ENCODE measurements at regions not wholly inside any gene's neighbourhood (a gene's known extent, or its start where the extent isn't known, plus 50 kb on each side); places are given as distances from the start of the nearest gene placed in this dataset.

DNA sequence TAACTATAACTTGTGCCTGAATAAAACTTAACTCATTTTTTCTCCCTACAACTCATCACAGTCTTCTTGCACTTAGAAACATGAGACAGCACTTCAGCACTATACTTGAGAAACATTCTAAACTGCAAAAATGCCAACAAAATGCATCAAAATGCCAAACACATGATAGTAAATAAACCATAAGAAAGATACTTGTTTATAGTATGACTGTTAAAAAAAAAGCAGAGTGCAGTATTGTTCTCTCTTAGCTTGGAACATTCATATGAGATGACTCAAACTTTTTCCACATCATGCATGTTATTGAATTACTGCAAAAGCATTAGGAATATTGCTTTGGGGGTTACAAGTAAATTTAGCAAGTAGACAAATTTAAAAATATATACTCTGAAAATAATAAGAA lies 135.7 kb upstream of the ANXA10 start:
- TF ChIP-seq, protein P1, sequence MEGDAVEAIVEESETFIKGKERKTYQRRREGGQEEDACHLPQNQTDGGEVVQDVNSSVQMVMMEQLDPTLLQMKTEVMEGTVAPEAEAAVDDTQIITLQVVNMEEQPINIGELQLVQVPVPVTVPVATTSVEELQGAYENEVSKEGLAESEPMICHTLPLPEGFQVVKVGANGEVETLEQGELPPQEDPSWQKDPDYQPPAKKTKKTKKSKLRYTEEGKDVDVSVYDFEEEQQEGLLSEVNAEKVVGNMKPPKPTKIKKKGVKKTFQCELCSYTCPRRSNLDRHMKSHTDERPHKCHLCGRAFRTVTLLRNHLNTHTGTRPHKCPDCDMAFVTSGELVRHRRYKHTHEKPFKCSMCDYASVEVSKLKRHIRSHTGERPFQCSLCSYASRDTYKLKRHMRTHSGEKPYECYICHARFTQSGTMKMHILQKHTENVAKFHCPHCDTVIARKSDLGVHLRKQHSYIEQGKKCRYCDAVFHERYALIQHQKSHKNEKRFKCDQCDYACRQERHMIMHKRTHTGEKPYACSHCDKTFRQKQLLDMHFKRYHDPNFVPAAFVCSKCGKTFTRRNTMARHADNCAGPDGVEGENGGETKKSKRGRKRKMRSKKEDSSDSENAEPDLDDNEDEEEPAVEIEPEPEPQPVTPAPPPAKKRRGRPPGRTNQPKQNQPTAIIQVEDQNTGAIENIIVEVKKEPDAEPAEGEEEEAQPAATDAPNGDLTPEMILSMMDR (IDR thresholded peaks at IDR 0.05), result no peak
- Mint-ChIP-seq H3K27me3 (ENCODE audit: insufficient read depth) (peaks cover 3% of the 10 kb centered on the region), H3K9me3 (peaks cover 33% of the 10 kb centered on the region), H3K27ac (no peak overlapping the region), H3K4me1 (ENCODE audit: low read depth) (peaks cover 18% of the 10 kb centered on the region), H3K4me3 (no peak overlapping the region), H3K36me3 (ENCODE audit: low read depth) (peaks cover 6% of the 10 kb centered on the region; the same call in 1 of the 2 replicates)
- DNase-seq, result no peak

DNA sequence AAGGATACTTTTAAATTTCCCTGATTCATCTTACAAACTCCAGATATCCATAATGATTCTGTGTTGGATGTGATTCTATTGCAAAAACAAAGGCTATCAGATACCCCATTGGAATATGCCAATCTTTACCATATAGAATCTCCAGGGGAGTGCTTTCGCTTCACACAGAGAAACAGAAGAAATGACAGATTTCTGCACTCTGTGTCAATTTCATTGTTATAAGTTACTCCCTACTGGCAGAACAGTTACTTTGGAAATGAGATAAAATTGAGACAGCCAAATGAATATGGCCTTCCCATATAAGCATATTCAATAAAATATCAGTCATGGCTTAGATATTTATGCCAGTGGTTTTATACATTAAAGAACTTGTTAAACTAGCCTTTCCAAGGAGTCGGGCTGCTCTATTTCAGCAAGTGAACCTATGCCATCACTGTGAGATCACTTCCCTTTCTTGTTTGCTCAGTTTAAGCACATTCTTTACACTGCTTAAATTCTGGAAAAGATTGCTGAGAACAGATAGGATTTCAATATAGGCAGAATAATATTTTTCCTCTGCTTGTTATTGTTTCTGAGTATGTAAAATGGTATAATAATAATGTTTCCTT lies 127.5 kb upstream of the ANXA10 start:
- Mint-ChIP-seq H3K36me3 (ENCODE audit: low read depth) (no peaks in the 10 kb centered on the region; the same call in 1 of the 2 replicates), H3K27ac (no peak overlapping the region), H3K27me3 (ENCODE audit: insufficient read depth) (peaks cover 3% of the 10 kb centered on the region; the same call in 1 of the 2 replicates), H3K4me3 (no peak overlapping the region), H3K9me3 (peaks cover 7% of the 10 kb centered on the region), H3K4me1 (ENCODE audit: low read depth) (peaks cover 14% of the 10 kb centered on the region)
- TF ChIP-seq, protein P1 (IDR thresholded peaks at IDR 0.05), result no peak
- DNase-seq, result no peak

DNA sequence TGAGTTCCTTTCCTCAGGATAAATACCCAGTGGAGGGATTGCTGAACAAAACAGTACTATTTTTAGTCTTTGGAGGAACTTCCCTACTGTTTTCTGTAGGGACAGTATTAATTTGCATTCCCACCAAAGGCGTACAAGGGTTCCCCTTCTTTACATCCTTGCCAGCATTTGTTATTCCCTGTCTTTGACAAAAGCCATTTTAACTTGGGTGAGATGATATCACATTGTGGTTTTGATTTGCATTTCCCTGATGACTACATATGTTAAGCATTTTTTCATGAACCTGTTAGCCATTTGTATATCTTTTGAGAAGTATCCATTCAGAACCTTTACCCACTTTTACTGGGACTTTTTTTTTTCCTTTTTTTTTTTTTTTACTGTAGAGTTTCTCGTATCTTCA lies 126.2 kb upstream of the ANXA10 start:
- no peaks in the 10 kb centered on the region for H3K36me3 Mint-ChIP-seq (ENCODE audit: low read depth)
- H3K27ac Mint-ChIP-seq, result no peak overlapping the region
- TF ChIP-seq, protein P1 (IDR thresholded peaks at IDR 0.05), result no peak
- H3K27me3 Mint-ChIP-seq (ENCODE audit: insufficient read depth), result peaks cover 2% of the 10 kb centered on the region
- no peak overlapping the region for H3K4me3 Mint-ChIP-seq
- H3K4me1 Mint-ChIP-seq (ENCODE audit: low read depth), result peaks cover 14% of the 10 kb centered on the region
- DNase-seq, result no peak
- H3K9me3 Mint-ChIP-seq, result no peaks in the 10 kb centered on the region; the same call in 1 of the 2 replicates

DNA sequence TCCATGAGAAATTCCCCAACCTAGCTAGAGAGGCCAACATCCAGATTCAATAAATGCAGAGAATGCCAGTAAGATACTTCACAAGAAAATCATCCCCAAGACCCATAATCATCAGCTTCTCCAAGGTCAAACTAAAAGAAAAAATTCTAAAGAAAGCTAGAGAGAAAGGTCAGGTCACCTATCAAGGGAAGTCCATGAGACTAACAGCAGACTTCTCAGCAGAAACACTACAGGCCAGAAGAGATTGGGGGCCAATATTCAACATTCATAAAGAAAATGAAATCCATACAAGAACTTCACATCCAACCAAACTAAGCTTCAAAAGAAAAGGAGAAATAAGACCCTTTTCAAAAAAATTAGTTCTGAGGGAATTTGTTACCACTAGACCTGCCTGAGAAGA lies 118.8 kb upstream of the ANXA10 start:
- no peak for DNase-seq
- no peaks in the 10 kb centered on the region for H3K4me1 Mint-ChIP-seq (ENCODE audit: low read depth)
- H3K4me3 Mint-ChIP-seq, result no peak overlapping the region
- H3K9me3 Mint-ChIP-seq, result peaks cover 21% of the 10 kb centered on the region
- H3K36me3 Mint-ChIP-seq (ENCODE audit: low read depth), result peaks cover 5% of the 10 kb centered on the region; the same call in 1 of the 2 replicates
- TF ChIP-seq, protein P1 (IDR thresholded peaks at IDR 0.05), result no peak
- H3K27me3 Mint-ChIP-seq (ENCODE audit: insufficient read depth), result no peaks in the 10 kb centered on the region; the same call in 1 of the 2 replicates
- H3K27ac Mint-ChIP-seq, result no peak overlapping the region

DNA sequence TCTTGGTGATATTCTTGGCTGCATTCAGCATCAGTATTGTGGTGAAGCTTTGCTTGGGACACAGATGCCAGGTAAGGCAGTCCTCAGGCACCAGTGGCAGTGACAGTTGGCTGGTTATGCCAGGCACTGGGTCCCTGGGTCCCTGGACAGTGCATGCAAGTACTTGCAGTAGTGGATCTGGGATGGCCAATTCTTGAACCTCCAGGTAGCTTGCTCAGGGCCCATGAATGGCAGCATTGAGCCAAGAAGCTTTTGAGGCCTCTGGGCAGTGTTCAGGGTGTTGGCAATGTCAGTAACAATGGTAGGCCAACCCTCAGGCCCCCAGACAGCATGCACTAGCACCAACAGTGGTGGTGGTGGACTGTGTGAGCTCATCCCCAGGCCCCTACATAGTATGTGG lies 106.8 kb upstream of the ANXA10 start:
- Mint-ChIP-seq H3K9me3 (peaks cover 7% of the 10 kb centered on the region; the same call in 1 of the 2 replicates), H3K36me3 (ENCODE audit: low read depth) (no peaks in the 10 kb centered on the region), H3K27ac (no peak overlapping the region), H3K4me1 (ENCODE audit: low read depth) (no peaks in the 10 kb centered on the region), H3K4me3 (no peak overlapping the region), H3K27me3 (ENCODE audit: insufficient read depth) (0 out of 2 replicates have a peak, but pooled peaks cover 2% of the 10 kb centered on the region)
- TF ChIP-seq, protein P1 (IDR thresholded peaks at IDR 0.05), result no peak
- no peak for DNase-seq

Data from HFFc6 (cell line).